ENCODE measurements at regions not wholly inside any gene's neighbourhood (a gene's known extent, or its start where the extent isn't known, plus 50 kb on each side); places are given as distances from the start of the nearest gene placed in this dataset.

GRCh38 chr6:155974811-155975323 lies 519.2 kb upstream of the NOX3 start:
- TF ChIP-seq, protein P1, sequence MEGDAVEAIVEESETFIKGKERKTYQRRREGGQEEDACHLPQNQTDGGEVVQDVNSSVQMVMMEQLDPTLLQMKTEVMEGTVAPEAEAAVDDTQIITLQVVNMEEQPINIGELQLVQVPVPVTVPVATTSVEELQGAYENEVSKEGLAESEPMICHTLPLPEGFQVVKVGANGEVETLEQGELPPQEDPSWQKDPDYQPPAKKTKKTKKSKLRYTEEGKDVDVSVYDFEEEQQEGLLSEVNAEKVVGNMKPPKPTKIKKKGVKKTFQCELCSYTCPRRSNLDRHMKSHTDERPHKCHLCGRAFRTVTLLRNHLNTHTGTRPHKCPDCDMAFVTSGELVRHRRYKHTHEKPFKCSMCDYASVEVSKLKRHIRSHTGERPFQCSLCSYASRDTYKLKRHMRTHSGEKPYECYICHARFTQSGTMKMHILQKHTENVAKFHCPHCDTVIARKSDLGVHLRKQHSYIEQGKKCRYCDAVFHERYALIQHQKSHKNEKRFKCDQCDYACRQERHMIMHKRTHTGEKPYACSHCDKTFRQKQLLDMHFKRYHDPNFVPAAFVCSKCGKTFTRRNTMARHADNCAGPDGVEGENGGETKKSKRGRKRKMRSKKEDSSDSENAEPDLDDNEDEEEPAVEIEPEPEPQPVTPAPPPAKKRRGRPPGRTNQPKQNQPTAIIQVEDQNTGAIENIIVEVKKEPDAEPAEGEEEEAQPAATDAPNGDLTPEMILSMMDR (IDR thresholded peaks at IDR 0.05), result no peak
- TF ChIP-seq POLR2A (IDR thresholded peaks at IDR 0.05), result no peak
